DND-41 (cell line): ENCODE measurements at regions not wholly inside any gene's neighbourhood (a gene's known extent, or its start where the extent isn't known, plus 50 kb on each side); places are given as distances from the start of the nearest gene placed in this dataset.

Experiments
- ATAC-seq: fragments of 200-7000 bp; cut with Tn5 transposase; 3 replicates; pipeline ENCODE4 v1.9.1; 2021; ENCODE audit warnings: low read depth; ENCODE audit not compliant: insufficient read depth
- DNase-seq: peaks from one replicate; pipeline ENCODE4 v3.0.0-alpha.2; 2020
- H2AFZ ChIP-seq: 2 replicates; pipeline ENCODE4 v1.6.0; 2012; ENCODE audit warnings: low read depth, low read length
- H3K27ac ChIP-seq: 2 replicates; pipeline ENCODE4 v1.5.1; 2012; ENCODE audit warnings: low read length, inconsistent platforms
- H3K27me3 ChIP-seq: fragments of 200-600 bp; sonication (generic); 2 replicates; pipeline ENCODE4 v1.6.0; 2012; ENCODE audit warnings: low read length, mild to moderate bottlenecking, inconsistent platforms; ENCODE audit not compliant: insufficient read depth, poor library complexity
- H3K36me3 ChIP-seq: 2 replicates; pipeline ENCODE4 v1.5.1; 2012; ENCODE audit warnings: low read length, inconsistent platforms; ENCODE audit not compliant: insufficient read depth
- H3K4me1 ChIP-seq: 2 replicates; pipeline ENCODE4 v1.5.1; 2012; ENCODE audit warnings: mild to moderate bottlenecking, low read length; ENCODE audit not compliant: insufficient read depth
- H3K4me2 ChIP-seq: 2 replicates; pipeline ENCODE4 v1.6.0; 2012; ENCODE audit warnings: mild to moderate bottlenecking, moderate library complexity, low read length, inconsistent platforms; ENCODE audit not compliant: insufficient read depth
- H3K4me3 ChIP-seq, 2 experiments: fragments of 200-600 bp in 1 of 2; shearing (Covaris generic) in 1 of 2; 2 replicates each; pipeline ENCODE4 v1.5.1; 2012 to 2016; ENCODE audit warnings: inconsistent platforms in 2 of 2, low read length in 2 of 2, mild to moderate bottlenecking in 2 of 2, low read depth in 1 of 2, moderate library complexity in 1 of 2
- H3K79me2 ChIP-seq: 2 replicates; pipeline ENCODE4 v1.6.0; 2012; ENCODE audit warnings: low read length, inconsistent platforms; ENCODE audit not compliant: insufficient read depth
- H3K9ac ChIP-seq: 2 replicates; pipeline ENCODE4 v1.6.0; 2012; ENCODE audit warnings: low read depth, mild to moderate bottlenecking, inconsistent platforms, low read length, moderate library complexity
- H3K9me3 ChIP-seq: 2 replicates; pipeline ENCODE4 v1.5.1; 2012; ENCODE audit warnings: low read length, moderate library complexity, mild to moderate bottlenecking, inconsistent platforms; ENCODE audit not compliant: insufficient read depth, severe bottlenecking
- H4K20me1 ChIP-seq: 2 replicates; pipeline ENCODE4 v1.6.0; 2012; ENCODE audit warnings: low read length; ENCODE audit not compliant: insufficient read depth
- EZH2 ChIP-seq: IDR thresholded peaks from 3 replicates; pipeline ENCODE4 v1.6.1; 2012; ENCODE audit warnings: borderline replicate concordance, low read depth, mild to moderate bottlenecking, moderate library complexity, low read length, inconsistent platforms; ENCODE audit not compliant: severe bottlenecking
- TF ChIP-seq, protein P1 (sequence below): IDR thresholded peaks from 2 replicates; pipeline ENCODE4 v1.5.1; 2012; ENCODE audit warnings: borderline replicate concordance, low read length, moderate library complexity, mild to moderate bottlenecking; ENCODE audit not compliant: poor library complexity, severe bottlenecking; ENCODE audit errors: extremely low read depth

GRCh38 chr1:239601108-239601507 lies 214.7 kb downstream of the CHRM3 start:
- Histone ChIP-seq H3K79me2 (no peaks in the 10 kb centered on the region), H3K9me3 (no peaks in the 10 kb centered on the region), H4K20me1 (no peaks in the 10 kb centered on the region), H3K27me3 (no peaks in the 10 kb centered on the region), H2AFZ (no peak overlapping the region), H3K27ac (no peak overlapping the region), H3K36me3 (no peaks in the 10 kb centered on the region), H3K4me2 (no peak overlapping the region), H3K4me3 (no peak overlapping the region), H3K4me1 (no peaks in the 10 kb centered on the region), H3K9ac (no peak overlapping the region)
- TF ChIP-seq, protein P1, sequence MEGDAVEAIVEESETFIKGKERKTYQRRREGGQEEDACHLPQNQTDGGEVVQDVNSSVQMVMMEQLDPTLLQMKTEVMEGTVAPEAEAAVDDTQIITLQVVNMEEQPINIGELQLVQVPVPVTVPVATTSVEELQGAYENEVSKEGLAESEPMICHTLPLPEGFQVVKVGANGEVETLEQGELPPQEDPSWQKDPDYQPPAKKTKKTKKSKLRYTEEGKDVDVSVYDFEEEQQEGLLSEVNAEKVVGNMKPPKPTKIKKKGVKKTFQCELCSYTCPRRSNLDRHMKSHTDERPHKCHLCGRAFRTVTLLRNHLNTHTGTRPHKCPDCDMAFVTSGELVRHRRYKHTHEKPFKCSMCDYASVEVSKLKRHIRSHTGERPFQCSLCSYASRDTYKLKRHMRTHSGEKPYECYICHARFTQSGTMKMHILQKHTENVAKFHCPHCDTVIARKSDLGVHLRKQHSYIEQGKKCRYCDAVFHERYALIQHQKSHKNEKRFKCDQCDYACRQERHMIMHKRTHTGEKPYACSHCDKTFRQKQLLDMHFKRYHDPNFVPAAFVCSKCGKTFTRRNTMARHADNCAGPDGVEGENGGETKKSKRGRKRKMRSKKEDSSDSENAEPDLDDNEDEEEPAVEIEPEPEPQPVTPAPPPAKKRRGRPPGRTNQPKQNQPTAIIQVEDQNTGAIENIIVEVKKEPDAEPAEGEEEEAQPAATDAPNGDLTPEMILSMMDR = no peak
- no peak for TF ChIP-seq EZH2
- no peak for ATAC-seq
- DNase-seq = no peak

GRCh38 chr1:239603530-239603929 lies 217.2 kb downstream of the CHRM3 start:
- Histone ChIP-seq H3K4me1 (no peaks in the 10 kb centered on the region), H3K79me2 (no peaks in the 10 kb centered on the region), H3K36me3 (no peaks in the 10 kb centered on the region), H3K27ac (no peak overlapping the region), H4K20me1 (no peaks in the 10 kb centered on the region), H3K4me3 (no peak overlapping the region), H3K9me3 (no peaks in the 10 kb centered on the region), H3K4me2 (no peak overlapping the region), H2AFZ (no peak overlapping the region), H3K27me3 (no peaks in the 10 kb centered on the region), H3K9ac (no peak overlapping the region)
- no peak for DNase-seq
- no peak for ATAC-seq
- TF ChIP-seq, protein P1 = no peak
- no peak for TF ChIP-seq EZH2

- TF ChIP-seq, protein P1 = no peak
- TF ChIP-seq EZH2 = no peak
- DNase-seq = no peak
- H3K4me3 ChIP-seq = no peak overlapping the region
- no peak overlapping the region for H3K27ac ChIP-seq
- H3K36me3 ChIP-seq = no peaks in the 10 kb centered on the region
- H2AFZ ChIP-seq = no peak overlapping the region
- no peak overlapping the region for H3K9ac ChIP-seq
- no peaks in the 10 kb centered on the region for H3K4me1 ChIP-seq
- no peaks in the 10 kb centered on the region for H3K27me3 ChIP-seq
- H3K4me2 ChIP-seq = no peak overlapping the region
- no peaks in the 10 kb centered on the region for H4K20me1 ChIP-seq
- no peak for ATAC-seq
- no peaks in the 10 kb centered on the region for H3K9me3 ChIP-seq
- H3K79me2 ChIP-seq = no peaks in the 10 kb centered on the region
These were observed 220.6 kb downstream of the CHRM3 start for GRCh38 chr1:239606850-239607400.

DNA sequence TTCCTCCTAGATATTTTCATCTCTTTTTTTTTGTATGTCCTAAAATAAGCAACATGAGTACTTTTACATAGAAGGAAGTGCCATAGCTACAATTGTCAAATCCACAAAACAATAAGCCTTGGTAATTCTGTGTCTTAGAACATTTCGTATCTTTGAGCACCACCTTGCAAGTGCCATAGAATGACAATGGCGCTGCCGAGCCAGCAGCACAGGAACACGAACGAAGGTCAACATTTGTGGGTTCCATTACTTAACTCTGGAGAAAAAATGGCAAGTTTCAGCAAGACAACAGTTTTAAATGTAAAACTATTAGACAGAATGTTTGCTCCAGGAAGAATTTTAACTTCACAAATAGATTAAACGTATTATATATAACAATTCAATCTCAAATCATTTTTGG lies 222.1 kb downstream of the CHRM3 start:
- ATAC-seq (no peak), DNase-seq (no peak)
- H3K27ac ChIP-seq = no peak overlapping the region
- no peak overlapping the region for H3K9ac ChIP-seq
- no peak overlapping the region for H2AFZ ChIP-seq
- TF ChIP-seq, protein P1 = no peak
- TF ChIP-seq EZH2 = no peak
- no peaks in the 10 kb centered on the region for H3K27me3 ChIP-seq
- H3K79me2 ChIP-seq = no peaks in the 10 kb centered on the region
- H3K36me3 ChIP-seq = no peaks in the 10 kb centered on the region
- H3K9me3 ChIP-seq = no peaks in the 10 kb centered on the region
- no peaks in the 10 kb centered on the region for H4K20me1 ChIP-seq
- H3K4me1 ChIP-seq = no peaks in the 10 kb centered on the region
- no peak overlapping the region for H3K4me3 ChIP-seq
- H3K4me2 ChIP-seq = no peak overlapping the region
